Stomach (tissue), 8 donors: ENCODE measurements at regions not wholly inside any gene's neighbourhood (a gene's known extent, or its start where the extent isn't known, plus 50 kb on each side); places are given as distances from the start of the nearest gene placed in this dataset.

Experiments used
- DNase-seq, 2 donors: peaks; one replicate each; pipeline versions ENCODE4 v3.0.0 to v3.0.0-alpha.2; 2013 to 2019
- H3K27ac ChIP-seq, 5 donors: fragments of 200-600 bp in 4 of 5; sonication (generic) in 4 of 5; one replicate each; pipeline ENCODE4 v1.5.1; 2013 to 2019; ENCODE audit warnings: mild to moderate bottlenecking in 1 of 5, moderate library complexity in 1 of 5
- H3K27me3 ChIP-seq, 3 donors: fragments of 200-600 bp; sonication (generic); one replicate each; pipeline ENCODE4 v1.5.1; 2017 to 2019; ENCODE audit warnings: mixed run types in 1 of 3
- H3K36me3 ChIP-seq, 4 donors: fragments of 200-600 bp; sonication (generic); 1 replicate in 3 of 4; 2 replicates in 1 of 4; pipeline ENCODE4 v1.5.1; 2016 to 2019
- H3K4me1 ChIP-seq, 4 donors: fragments of 200-600 bp; sonication (generic); one replicate each; pipeline ENCODE4 v1.5.1; 2016 to 2019
- H3K4me3 ChIP-seq, 4 donors: fragments of 200-600 bp; sonication (generic) in 3 of 4; one replicate each; pipeline ENCODE4 v1.5.1; 2016 to 2019; ENCODE audit warnings: mild to moderate bottlenecking in 1 of 4
- H3K9me3 ChIP-seq, 4 donors: fragments of 200-600 bp; sonication (generic); one replicate each; pipeline ENCODE4 v1.5.1; 2016 to 2019
- CTCF ChIP-seq, 7 experiments: fragments of 450-650 bp in 4 of 7; fragments of 200-600 bp in 3 of 7; sonication (generic) in 3 of 7; IDR thresholded peaks; one replicate each; pipeline ENCODE4 v1.5.1; 2016 to 2019; ENCODE audit warnings: antibody characterized with exemption in 7 of 7, control low read depth in 2 of 7, mild to moderate bottlenecking in 1 of 7
- EP300 ChIP-seq: sonication (generic); formaldehyde crosslinking; IDR thresholded peaks from one replicate; pipeline ENCODE4 v1.6.1; 2017; ENCODE audit warnings: antibody characterized with exemption
- POLR2A ChIP-seq, 4 donors: fragments of 450-650 bp; IDR thresholded peaks; one replicate each; pipeline ENCODE4 v1.6.1; 2016; ENCODE audit warnings: antibody characterized with exemption in 4 of 4, control low read depth in 2 of 4, mild to moderate bottlenecking in 1 of 4, moderate library complexity in 1 of 4
- POLR2AphosphoS5 ChIP-seq, 3 donors: sonication (generic); formaldehyde crosslinking; IDR thresholded peaks; one replicate each; pipeline ENCODE4 v1.6.1; 2016; ENCODE audit warnings: antibody characterized with exemption in 3 of 3
- WGBS, 5 donors: extraction: QIAGEN DNeasy Blood & Tissue Kit in 3 of 5; methylation state at CpG; one replicate each; pipeline versions ENCODE4 v1.1.5 to v1.1.7; 2013 to 2018; 5-methylcytosine and 5-hydroxymethylcytosine counted together
- intact Hi-C: fragments of 100-400 bp; cut with DNase I; formaldehyde crosslinking; loops from one replicate; pipeline ENCODE4 v1.15.1; 2023; ENCODE audit warnings: low total_unique reads
- donor health status: healthy with polysubstance abuse.
- donor health status: Bipolar disorder and iron deficiency.
- donor health status: healthy.

- no peak for TF ChIP-seq POLR2AphosphoS5 (IDR thresholded peaks at IDR 0.05)
- no peak for TF ChIP-seq EP300
- TF ChIP-seq POLR2A (IDR thresholded peaks at IDR 0.05): no peak
- no peak for TF ChIP-seq CTCF (IDR thresholded peaks at IDR 0.05)
- Histone ChIP-seq H3K4me3 (no peak overlapping the region), H3K4me1 (no peaks in the 10 kb centered on the region), H3K36me3 (no peaks in the 10 kb centered on the region), H3K27me3 (no peaks in the 10 kb centered on the region), H3K9me3 (no peaks in the 10 kb centered on the region), H3K27ac (no peak overlapping the region)
- DNase-seq: no peak
- intact Hi-C loops: no loop called here
- WGBS, 5 donors: 75 to 78% (median 77%) methylated on average over 5 of the region's 5 CpGs
Measured at GRCh38 chr17:14622615-14623101, 321.8 kb downstream of the HS3ST3B1 start.

- intact Hi-C loops: no loop called here
- WGBS, 5 donors: 72 to 87% (median 82%) methylated on average over 13 of the region's 13 CpGs
- Histone ChIP-seq H3K9me3 (no peaks in the 10 kb centered on the region), H3K4me1 (no peaks in the 10 kb centered on the region), H3K36me3 (no peaks in the 10 kb centered on the region), H3K4me3 (no peak overlapping the region), H3K27me3 (no peaks in the 10 kb centered on the region), H3K27ac (no peak overlapping the region)
- no peak for TF ChIP-seq POLR2AphosphoS5 (IDR thresholded peaks at IDR 0.05)
- no peak for TF ChIP-seq POLR2A (IDR thresholded peaks at IDR 0.05)
- TF ChIP-seq CTCF (IDR thresholded peaks at IDR 0.05): no peak
- no peak for DNase-seq
Measured at GRCh38 chr17:14621826-14622614, 321.1 kb downstream of the HS3ST3B1 start.

GRCh38 chr17:14619821-14620220 lies 318.9 kb downstream of the HS3ST3B1 start:
- Histone ChIP-seq H3K27me3 (no peaks in the 10 kb centered on the region), H3K9me3 (no peaks in the 10 kb centered on the region), H3K4me3 (no peak overlapping the region), H3K4me1 (no peaks in the 10 kb centered on the region), H3K27ac (no peak overlapping the region), H3K36me3 (no peaks in the 10 kb centered on the region)
- TF ChIP-seq CTCF (IDR thresholded peaks at IDR 0.05) (no peak), EP300 (no peak), POLR2A (IDR thresholded peaks at IDR 0.05) (no peak), POLR2AphosphoS5 (IDR thresholded peaks at IDR 0.05) (no peak)
- WGBS, 5 donors: 66 to 95% (median 87%) methylated on average over 4 of the region's 4 CpGs
- intact Hi-C loops: no loop called here
- no peak for DNase-seq

- Histone ChIP-seq H3K27ac (no peak overlapping the region), H3K27me3 (no peaks in the 10 kb centered on the region), H3K4me3 (no peak overlapping the region), H3K4me1 (no peaks in the 10 kb centered on the region), H3K36me3 (no peaks in the 10 kb centered on the region), H3K9me3 (peaks cover 0 to 4% (median 2%) of the 10 kb centered on the region in 4 donors)
- DNase-seq: no peak
- intact Hi-C loops: no loop called here
- TF ChIP-seq POLR2A (IDR thresholded peaks at IDR 0.05) (no peak), CTCF (IDR thresholded peaks at IDR 0.05) (no peak), POLR2AphosphoS5 (IDR thresholded peaks at IDR 0.05) (no peak), EP300 (no peak)
- 86 to 94% (median 90%) methylated on average over 2 of the region's 2 CpGs for WGBS, 5 donors
Measured at GRCh38 chr17:14616528-14616927, 315.6 kb downstream of the HS3ST3B1 start.
